PC-9 (cell line): ENCODE measurements at regions not wholly inside any gene's neighbourhood (a gene's known extent, or its start where the extent isn't known, plus 50 kb on each side); places are given as distances from the start of the nearest gene placed in this dataset.

Experiments used
- EZH2 ChIP-seq: fragments of 200-600 bp; sonication (generic); IDR thresholded peaks from 2 replicates; pipeline ENCODE4 v1.8.0; 2017; ENCODE audit warnings: antibody characterized with exemption, low read depth
- TF ChIP-seq, protein P1 (sequence below): fragments of 200-600 bp; sonication (generic); conservative IDR thresholded peaks from 2 replicates; pipeline ENCODE4 v1.6.1; 2017; ENCODE audit warnings: mixed run types, antibody characterized with exemption, mild to moderate bottlenecking, moderate library complexity

GRCh38 chr4:123785538-123785937, 388.9 kb downstream of the SPRY1 start:
- TF ChIP-seq, protein P1, sequence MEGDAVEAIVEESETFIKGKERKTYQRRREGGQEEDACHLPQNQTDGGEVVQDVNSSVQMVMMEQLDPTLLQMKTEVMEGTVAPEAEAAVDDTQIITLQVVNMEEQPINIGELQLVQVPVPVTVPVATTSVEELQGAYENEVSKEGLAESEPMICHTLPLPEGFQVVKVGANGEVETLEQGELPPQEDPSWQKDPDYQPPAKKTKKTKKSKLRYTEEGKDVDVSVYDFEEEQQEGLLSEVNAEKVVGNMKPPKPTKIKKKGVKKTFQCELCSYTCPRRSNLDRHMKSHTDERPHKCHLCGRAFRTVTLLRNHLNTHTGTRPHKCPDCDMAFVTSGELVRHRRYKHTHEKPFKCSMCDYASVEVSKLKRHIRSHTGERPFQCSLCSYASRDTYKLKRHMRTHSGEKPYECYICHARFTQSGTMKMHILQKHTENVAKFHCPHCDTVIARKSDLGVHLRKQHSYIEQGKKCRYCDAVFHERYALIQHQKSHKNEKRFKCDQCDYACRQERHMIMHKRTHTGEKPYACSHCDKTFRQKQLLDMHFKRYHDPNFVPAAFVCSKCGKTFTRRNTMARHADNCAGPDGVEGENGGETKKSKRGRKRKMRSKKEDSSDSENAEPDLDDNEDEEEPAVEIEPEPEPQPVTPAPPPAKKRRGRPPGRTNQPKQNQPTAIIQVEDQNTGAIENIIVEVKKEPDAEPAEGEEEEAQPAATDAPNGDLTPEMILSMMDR: no peak
- no peak for TF ChIP-seq EZH2
